ENCODE measurements at regions not wholly inside any gene's neighbourhood (a gene's known extent, or its start where the extent isn't known, plus 50 kb on each side); places are given as distances from the start of the nearest gene placed in this dataset.

GRCh38 chr4:145427991-145428390 is 53.7 kb upstream of the SMAD1 start:
- Histone ChIP-seq H3K27ac (ENCODE audit: low read depth, low read length) (no peak overlapping the region), H3K27me3 (ENCODE audit: control insufficient read depth, insufficient read depth, low read length) (no peaks in the 10 kb centered on the region), H3K4me3 (ENCODE audit: low read depth, low read length) (no peak overlapping the region), H3K9me3 (ENCODE audit: control insufficient read depth, insufficient read depth, low read length) (no peaks in the 10 kb centered on the region)
- no peak for DNase-seq (ENCODE audit: low read depth, low spot score)
- ChIA-PET POLR2A (no interaction called here), CTCF (interaction anchor here (0.7 kb wide), 1 partner anchor 129 kb away, joined by 3 read pairs; no protein-coding TSS in a partner anchor)
- TF ChIP-seq, protein P1, sequence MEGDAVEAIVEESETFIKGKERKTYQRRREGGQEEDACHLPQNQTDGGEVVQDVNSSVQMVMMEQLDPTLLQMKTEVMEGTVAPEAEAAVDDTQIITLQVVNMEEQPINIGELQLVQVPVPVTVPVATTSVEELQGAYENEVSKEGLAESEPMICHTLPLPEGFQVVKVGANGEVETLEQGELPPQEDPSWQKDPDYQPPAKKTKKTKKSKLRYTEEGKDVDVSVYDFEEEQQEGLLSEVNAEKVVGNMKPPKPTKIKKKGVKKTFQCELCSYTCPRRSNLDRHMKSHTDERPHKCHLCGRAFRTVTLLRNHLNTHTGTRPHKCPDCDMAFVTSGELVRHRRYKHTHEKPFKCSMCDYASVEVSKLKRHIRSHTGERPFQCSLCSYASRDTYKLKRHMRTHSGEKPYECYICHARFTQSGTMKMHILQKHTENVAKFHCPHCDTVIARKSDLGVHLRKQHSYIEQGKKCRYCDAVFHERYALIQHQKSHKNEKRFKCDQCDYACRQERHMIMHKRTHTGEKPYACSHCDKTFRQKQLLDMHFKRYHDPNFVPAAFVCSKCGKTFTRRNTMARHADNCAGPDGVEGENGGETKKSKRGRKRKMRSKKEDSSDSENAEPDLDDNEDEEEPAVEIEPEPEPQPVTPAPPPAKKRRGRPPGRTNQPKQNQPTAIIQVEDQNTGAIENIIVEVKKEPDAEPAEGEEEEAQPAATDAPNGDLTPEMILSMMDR (IDR thresholded peaks at IDR 0.05; ENCODE audit: low read depth, low read length), result no peak

DNA sequence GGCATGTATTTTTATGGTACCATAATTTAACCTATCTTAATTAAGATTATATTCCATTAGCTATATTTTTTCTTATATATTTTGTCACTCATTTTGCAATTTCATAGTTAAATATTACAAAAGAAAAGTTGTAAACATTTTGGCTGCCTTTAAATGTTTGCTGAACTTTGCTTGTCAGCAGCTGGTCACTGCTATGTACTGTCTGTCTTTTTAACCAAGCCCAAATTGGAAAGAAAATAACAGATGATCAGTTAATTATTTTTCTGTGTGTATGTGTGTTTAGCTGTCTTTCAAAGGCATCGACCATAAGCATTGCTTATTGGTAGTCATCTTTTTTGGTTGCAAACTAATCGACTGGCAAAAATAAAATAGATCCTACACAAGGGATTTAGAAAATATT is 54.4 kb upstream of the SMAD1 start:
- ChIA-PET POLR2A (no interaction called here), CTCF (interaction anchor here (0.7 kb wide), 1 partner anchor 130 kb away, joined by 3 read pairs; no protein-coding TSS in a partner anchor)
- TF ChIP-seq, protein P1 (IDR thresholded peaks at IDR 0.05; ENCODE audit: low read depth, low read length), result no peak
- Histone ChIP-seq H3K9me3 (ENCODE audit: control insufficient read depth, insufficient read depth, low read length) (no peaks in the 10 kb centered on the region), H3K4me3 (ENCODE audit: low read depth, low read length) (no peak overlapping the region), H3K27me3 (ENCODE audit: control insufficient read depth, insufficient read depth, low read length) (no peaks in the 10 kb centered on the region), H3K27ac (ENCODE audit: low read depth, low read length) (no peak overlapping the region)
- DNase-seq (ENCODE audit: low read depth, low spot score), result no peak

DNA sequence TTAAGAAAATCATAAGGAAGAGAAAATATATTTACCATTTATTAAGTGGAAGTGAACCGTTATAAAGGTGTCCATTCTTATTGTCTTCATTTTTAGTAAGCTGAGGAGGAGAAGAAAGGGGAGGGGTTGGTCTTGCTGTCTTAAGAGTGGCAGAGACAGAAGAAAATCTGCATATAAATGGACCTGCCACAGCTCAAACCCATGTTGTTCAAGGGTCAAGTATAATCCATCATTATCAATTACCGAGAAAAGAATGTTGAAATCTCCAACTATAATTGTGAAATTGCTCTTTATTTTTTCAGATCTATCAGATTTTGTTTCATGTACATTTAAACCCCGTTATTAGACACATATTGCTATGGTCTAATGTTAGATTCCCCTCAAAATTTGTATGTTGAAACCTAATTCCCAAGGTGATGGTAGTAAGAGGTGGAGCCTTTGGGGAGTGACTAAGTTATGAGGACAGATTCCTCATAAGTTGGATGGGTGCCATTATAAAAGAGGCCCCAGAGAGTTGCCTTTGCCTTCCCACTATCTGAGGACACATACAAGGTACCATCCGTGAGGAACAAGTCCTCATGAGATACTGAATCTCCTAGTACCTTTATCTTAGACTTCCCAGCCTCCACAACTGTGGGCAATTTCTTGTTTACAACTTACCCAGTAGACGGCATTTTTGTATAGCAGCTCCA is 58.5 kb upstream of the SMAD1 start:
- no peak overlapping the region for H3K4me3 ChIP-seq (ENCODE audit: low read depth, low read length)
- no peak overlapping the region for H3K27ac ChIP-seq (ENCODE audit: low read depth, low read length)
- DNase-seq (ENCODE audit: low read depth, low spot score), result no peak
- TF ChIP-seq, protein P1 (IDR thresholded peaks at IDR 0.05; ENCODE audit: low read depth, low read length), result no peak
- no peaks in the 10 kb centered on the region for H3K27me3 ChIP-seq (ENCODE audit: control insufficient read depth, insufficient read depth, low read length)
- CTCF ChIA-PET, result no interaction called here
- H3K9me3 ChIP-seq (ENCODE audit: control insufficient read depth, insufficient read depth, low read length), result no peaks in the 10 kb centered on the region
- POLR2A ChIA-PET, result no interaction called here

- H3K4me3 ChIP-seq (ENCODE audit: low read depth, low read length), result no peak overlapping the region
These were observed 60.9 kb upstream of the SMAD1 start for GRCh38 chr4:145420595-145421214.

DNA sequence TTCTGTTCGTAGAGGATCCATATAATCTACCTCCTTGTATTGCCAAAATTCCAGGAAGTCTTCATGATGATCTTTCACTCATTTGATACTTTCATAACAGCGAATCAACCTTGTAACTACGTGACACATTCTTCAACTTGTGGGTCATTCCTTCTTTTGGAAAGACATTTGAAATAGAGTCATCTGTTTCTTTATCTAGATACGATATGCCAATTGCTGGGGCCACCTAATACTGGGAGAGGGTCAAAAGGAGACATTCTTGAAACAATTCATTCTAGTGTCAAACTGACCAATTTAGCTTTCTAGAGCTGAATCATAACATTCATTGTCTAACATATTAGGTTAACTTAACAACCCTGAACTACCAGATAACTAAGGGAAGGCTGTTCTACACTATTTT is 62.9 kb upstream of the SMAD1 start:
- Histone ChIP-seq H3K27me3 (ENCODE audit: control insufficient read depth, insufficient read depth, low read length) (peaks cover under 1% of the 10 kb centered on the region), H3K4me3 (ENCODE audit: low read depth, low read length) (no peak overlapping the region), H3K27ac (ENCODE audit: low read depth, low read length) (no peak overlapping the region), H3K9me3 (ENCODE audit: control insufficient read depth, insufficient read depth, low read length) (no peaks in the 10 kb centered on the region)
- TF ChIP-seq, protein P1 (IDR thresholded peaks at IDR 0.05; ENCODE audit: low read depth, low read length), result no peak
- ChIA-PET POLR2A (no interaction called here), CTCF (no interaction called here)
- no peak for DNase-seq (ENCODE audit: low read depth, low spot score)

More at GRCh38 chr4:145420595-145421214, 60.9 kb upstream of the SMAD1 start:
- TF ChIP-seq, protein P1 (IDR thresholded peaks at IDR 0.05; ENCODE audit: low read depth, low read length), result no peak
- Histone ChIP-seq H3K9me3 (ENCODE audit: control insufficient read depth, insufficient read depth, low read length) (no peaks in the 10 kb centered on the region), H3K27me3 (ENCODE audit: control insufficient read depth, insufficient read depth, low read length) (no peaks in the 10 kb centered on the region), H3K27ac (ENCODE audit: low read depth, low read length) (no peak overlapping the region)
- ChIA-PET POLR2A (no interaction called here), CTCF (no interaction called here)
- DNase-seq (ENCODE audit: low read depth, low spot score), result no peak
